MM.1S (cell line): ENCODE measurements at regions not wholly inside any gene's neighbourhood (a gene's known extent, or its start where the extent isn't known, plus 50 kb on each side); places are given as distances from the start of the nearest gene placed in this dataset.

Experiments
- EZH2 ChIP-seq: fragments of 300-600 bp; sonication (generic); optimal IDR thresholded peaks from 2 replicates; pipeline ENCODE3; 2017; ENCODE audit warnings: low read depth, mild to moderate bottlenecking, antibody characterized with exemption, low read length, mixed read lengths
- TF ChIP-seq, protein P1 (sequence below): fragments of 300-600 bp; sonication (generic); IDR thresholded peaks from 2 replicates; pipeline ENCODE4 v1.5.1; 2016; ENCODE audit warnings: antibody characterized with exemption, low read length, mixed read lengths

DNA sequence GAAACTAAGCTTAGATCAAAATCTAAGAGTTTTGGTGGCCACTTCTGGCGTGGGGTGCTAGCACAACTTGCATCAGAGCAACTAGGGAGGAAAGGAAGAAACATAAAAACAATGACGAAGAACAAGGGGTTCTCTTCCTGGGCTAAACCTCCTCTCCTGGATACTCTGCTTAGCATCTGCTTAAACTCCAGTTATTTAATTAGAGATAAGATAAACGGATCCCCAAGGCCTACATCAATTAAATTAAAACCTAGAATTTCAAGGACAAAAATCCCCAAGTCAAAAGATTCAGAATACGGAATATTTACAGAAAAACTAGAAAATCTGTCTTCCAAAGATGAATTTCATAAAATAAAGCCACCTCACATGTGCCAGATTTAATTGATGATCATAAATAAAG lies 281.9 kb downstream of the SHOX2 start:
- TF ChIP-seq, protein P1, sequence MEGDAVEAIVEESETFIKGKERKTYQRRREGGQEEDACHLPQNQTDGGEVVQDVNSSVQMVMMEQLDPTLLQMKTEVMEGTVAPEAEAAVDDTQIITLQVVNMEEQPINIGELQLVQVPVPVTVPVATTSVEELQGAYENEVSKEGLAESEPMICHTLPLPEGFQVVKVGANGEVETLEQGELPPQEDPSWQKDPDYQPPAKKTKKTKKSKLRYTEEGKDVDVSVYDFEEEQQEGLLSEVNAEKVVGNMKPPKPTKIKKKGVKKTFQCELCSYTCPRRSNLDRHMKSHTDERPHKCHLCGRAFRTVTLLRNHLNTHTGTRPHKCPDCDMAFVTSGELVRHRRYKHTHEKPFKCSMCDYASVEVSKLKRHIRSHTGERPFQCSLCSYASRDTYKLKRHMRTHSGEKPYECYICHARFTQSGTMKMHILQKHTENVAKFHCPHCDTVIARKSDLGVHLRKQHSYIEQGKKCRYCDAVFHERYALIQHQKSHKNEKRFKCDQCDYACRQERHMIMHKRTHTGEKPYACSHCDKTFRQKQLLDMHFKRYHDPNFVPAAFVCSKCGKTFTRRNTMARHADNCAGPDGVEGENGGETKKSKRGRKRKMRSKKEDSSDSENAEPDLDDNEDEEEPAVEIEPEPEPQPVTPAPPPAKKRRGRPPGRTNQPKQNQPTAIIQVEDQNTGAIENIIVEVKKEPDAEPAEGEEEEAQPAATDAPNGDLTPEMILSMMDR: no peak
- no peak for TF ChIP-seq EZH2
